Upper lobe of left lung (tissue), 4 donors: ENCODE measurements at regions not wholly inside any gene's neighbourhood (a gene's known extent, or its start where the extent isn't known, plus 50 kb on each side); places are given as distances from the start of the nearest gene placed in this dataset.

ENCODE experiments used
- EP300 ChIP-seq, 4 donors: sonication (generic); formaldehyde crosslinking; IDR thresholded peaks; one replicate each; pipeline ENCODE4 v1.5.1; 2017; ENCODE audit warnings: antibody characterized with exemption in 4 of 4, control low read depth in 2 of 4
- POLR2AphosphoS5 ChIP-seq, 2 donors: sonication (generic); formaldehyde crosslinking; IDR thresholded peaks; one replicate each; pipeline ENCODE4 v1.5.1; 2017; ENCODE audit warnings: antibody characterized with exemption in 2 of 2
- TF ChIP-seq, protein P1 (sequence below), 6 experiments: fragments of 450-650 bp in 4 of 6; fragments of 200-600 bp in 2 of 6; sonication (generic) in 2 of 6; IDR thresholded peaks; one replicate each; pipeline ENCODE4 v1.5.1; 2016 to 2019; ENCODE audit warnings: antibody characterized with exemption in 6 of 6

DNA sequence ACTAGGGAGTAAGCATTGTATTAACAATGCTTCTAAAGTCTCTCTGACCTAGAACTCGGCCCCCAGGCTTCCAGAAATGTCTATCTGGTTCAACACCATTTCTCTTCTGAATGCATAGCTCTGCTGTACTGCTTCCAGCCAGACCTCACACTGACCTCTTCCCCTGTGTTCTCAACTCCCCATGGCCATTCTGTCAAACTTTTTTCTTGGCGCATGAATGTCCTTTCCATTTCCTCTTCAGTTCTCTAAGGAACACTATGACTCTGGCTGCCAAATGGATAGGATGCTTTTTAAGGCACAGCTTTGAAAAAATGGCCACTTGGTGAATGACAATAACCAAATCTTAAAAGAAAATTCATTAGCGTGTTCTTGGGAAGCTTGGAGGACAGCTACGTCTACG is 425.8 kb downstream of the ETV1 start:
- TF ChIP-seq, protein P1, sequence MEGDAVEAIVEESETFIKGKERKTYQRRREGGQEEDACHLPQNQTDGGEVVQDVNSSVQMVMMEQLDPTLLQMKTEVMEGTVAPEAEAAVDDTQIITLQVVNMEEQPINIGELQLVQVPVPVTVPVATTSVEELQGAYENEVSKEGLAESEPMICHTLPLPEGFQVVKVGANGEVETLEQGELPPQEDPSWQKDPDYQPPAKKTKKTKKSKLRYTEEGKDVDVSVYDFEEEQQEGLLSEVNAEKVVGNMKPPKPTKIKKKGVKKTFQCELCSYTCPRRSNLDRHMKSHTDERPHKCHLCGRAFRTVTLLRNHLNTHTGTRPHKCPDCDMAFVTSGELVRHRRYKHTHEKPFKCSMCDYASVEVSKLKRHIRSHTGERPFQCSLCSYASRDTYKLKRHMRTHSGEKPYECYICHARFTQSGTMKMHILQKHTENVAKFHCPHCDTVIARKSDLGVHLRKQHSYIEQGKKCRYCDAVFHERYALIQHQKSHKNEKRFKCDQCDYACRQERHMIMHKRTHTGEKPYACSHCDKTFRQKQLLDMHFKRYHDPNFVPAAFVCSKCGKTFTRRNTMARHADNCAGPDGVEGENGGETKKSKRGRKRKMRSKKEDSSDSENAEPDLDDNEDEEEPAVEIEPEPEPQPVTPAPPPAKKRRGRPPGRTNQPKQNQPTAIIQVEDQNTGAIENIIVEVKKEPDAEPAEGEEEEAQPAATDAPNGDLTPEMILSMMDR (IDR thresholded peaks at IDR 0.05): no peak
- no peak for TF ChIP-seq POLR2AphosphoS5 (IDR thresholded peaks at IDR 0.05)
- TF ChIP-seq EP300 (IDR thresholded peaks at IDR 0.05): no peak
